Body of pancreas (tissue), 4 donors: ENCODE measurements at regions not wholly inside any gene's neighbourhood (a gene's known extent, or its start where the extent isn't known, plus 50 kb on each side); places are given as distances from the start of the nearest gene placed in this dataset.

ENCODE experiments used
- POLR2A ChIP-seq, 3 donors: fragments of 450-650 bp; IDR thresholded peaks; one replicate each; pipeline ENCODE4 v1.6.1; 2016; ENCODE audit warnings: antibody characterized with exemption in 3 of 3, mild to moderate bottlenecking in 2 of 3
- TF ChIP-seq, protein P1 (sequence below), 7 experiments: fragments of 450-650 bp in 4 of 7; fragments of 200-600 bp in 3 of 7; sonication (generic) in 3 of 7; IDR thresholded peaks; one replicate each; pipeline ENCODE4 v1.5.1; 2016 to 2019; ENCODE audit warnings: antibody characterized with exemption in 7 of 7

DNA sequence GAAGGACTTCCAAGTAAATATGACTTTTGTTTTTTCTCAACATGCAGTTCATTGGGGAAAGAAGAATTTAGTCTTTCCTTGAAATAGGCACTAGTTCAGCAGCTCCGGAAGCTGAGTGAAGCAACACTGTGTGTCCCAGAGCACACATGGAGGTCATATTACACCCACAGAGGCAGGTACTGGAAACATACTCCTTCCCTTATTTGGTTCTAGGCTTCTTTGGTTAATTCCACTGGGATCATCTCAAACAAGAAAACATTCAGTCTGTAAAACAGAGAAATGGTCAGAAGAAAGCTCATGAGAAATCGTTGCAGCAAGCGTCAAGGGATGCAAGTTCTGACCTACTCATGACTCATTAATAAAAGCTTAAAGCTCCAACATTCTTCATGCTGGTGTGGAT, 175.1 kb upstream of the PCSK5 start:
- TF ChIP-seq, protein P1, sequence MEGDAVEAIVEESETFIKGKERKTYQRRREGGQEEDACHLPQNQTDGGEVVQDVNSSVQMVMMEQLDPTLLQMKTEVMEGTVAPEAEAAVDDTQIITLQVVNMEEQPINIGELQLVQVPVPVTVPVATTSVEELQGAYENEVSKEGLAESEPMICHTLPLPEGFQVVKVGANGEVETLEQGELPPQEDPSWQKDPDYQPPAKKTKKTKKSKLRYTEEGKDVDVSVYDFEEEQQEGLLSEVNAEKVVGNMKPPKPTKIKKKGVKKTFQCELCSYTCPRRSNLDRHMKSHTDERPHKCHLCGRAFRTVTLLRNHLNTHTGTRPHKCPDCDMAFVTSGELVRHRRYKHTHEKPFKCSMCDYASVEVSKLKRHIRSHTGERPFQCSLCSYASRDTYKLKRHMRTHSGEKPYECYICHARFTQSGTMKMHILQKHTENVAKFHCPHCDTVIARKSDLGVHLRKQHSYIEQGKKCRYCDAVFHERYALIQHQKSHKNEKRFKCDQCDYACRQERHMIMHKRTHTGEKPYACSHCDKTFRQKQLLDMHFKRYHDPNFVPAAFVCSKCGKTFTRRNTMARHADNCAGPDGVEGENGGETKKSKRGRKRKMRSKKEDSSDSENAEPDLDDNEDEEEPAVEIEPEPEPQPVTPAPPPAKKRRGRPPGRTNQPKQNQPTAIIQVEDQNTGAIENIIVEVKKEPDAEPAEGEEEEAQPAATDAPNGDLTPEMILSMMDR (IDR thresholded peaks at IDR 0.05) = no peak
- TF ChIP-seq POLR2A (IDR thresholded peaks at IDR 0.05) = no peak
